GM12892 (cell line): ENCODE measurements at regions not wholly inside any gene's neighbourhood (a gene's known extent, or its start where the extent isn't known, plus 50 kb on each side); places are given as distances from the start of the nearest gene placed in this dataset.

Experiments
- POLR2A ChIP-seq: IDR thresholded peaks from 2 replicates; pipeline ENCODE4 v1.6.1; 2011; ENCODE audit warnings: low read depth, low read length, control low read depth
- POLR2AphosphoS5 ChIP-seq: IDR thresholded peaks from 2 replicates; pipeline ENCODE4 v1.6.1; 2011; ENCODE audit warnings: low read depth, low read length, control low read depth
- TAF1 ChIP-seq: IDR thresholded peaks from 2 replicates; pipeline ENCODE4 v1.6.1; 2011; ENCODE audit warnings: low read depth, mild to moderate bottlenecking, control low read depth, low read length, borderline replicate concordance

DNA sequence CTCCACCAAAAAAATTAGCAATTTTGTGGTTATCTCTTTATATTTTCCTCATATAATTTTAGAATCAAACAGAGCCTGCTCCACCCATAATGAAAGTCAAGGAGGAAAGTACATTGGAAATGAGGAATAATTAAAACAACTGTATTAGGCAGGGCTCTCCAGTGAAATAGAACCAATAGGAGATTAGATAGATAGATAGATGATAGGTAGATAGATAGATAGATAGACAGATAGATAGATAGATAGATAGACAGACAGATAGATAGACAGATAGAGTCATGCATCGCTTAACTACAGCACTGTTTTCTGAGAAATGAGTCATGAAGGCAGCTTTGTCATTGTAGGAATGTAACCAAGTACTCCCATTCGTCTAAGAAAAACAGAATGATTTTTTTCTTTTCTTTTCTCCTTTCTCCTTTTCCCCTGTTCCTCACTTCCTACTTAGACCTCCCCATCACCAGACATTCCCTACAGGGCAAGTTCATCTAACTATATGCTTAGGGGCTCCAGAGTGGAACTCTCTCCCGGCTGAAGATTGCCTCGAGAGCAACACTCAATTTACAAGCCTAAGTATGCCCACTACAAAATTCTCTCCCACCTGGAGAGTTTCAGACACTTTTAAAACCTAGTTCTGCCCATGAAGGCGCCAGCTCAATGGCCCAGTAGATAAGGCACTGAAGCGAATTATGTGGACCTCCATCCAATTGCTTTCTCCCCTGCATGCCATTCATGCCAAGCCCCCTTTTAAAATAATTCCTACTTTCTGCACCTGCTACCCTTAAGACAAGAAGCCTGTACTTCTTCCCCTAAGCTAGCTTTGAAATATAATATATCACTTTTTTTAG is 53.3 kb upstream of the LIPC start:
- no peak for TF ChIP-seq POLR2A
- no peak for TF ChIP-seq POLR2AphosphoS5
- TF ChIP-seq TAF1 = no peak
